Naive thymus-derived CD8-positive, alpha-beta T cell (primary cell): ENCODE measurements at regions not wholly inside any gene's neighbourhood (a gene's known extent, or its start where the extent isn't known, plus 50 kb on each side); places are given as distances from the start of the nearest gene placed in this dataset.

Experiments used
- ATAC-seq, 2 donors: fragments of 150-1000 bp; cut with Tn5 transposase in 1 of 2; sonication (Bioruptor Pico), chemical (Tn5 transposase) in 1 of 2; 1 replicate in 1 of 2; 2 replicates in 1 of 2; pipeline ENCODE4 v1.10.0; 2021; ENCODE audit warnings: mild to moderate bottlenecking in 2 of 2, moderate library complexity in 2 of 2
- POLR2A ChIA-PET: fragments of 350-600 bp; sonication (Branson Sonifier 250); formaldehyde crosslinking; loops from one replicate; lab custom pipeline; 2021; ENCODE audit warnings: antibody characterized with exemption; lab: Charles Lee
- DNase-seq, 10 donors: peaks; one replicate each; pipeline versions ENCODE4 v3.0.0 to v3.0.0-alpha.2; 2020 to 2022
- H3K27ac Mint-ChIP-seq, 10 donors: one replicate each; pipeline ENCODE4 v1.8.0; 2020 to 2022; ENCODE audit warnings: mild to moderate bottlenecking in 10 of 10, mixed read lengths in 10 of 10, moderate library complexity in 4 of 10, inconsistent platforms in 1 of 10
- H3K27me3 Mint-ChIP-seq, 5 donors: one replicate each; pipeline ENCODE4 v1.8.0; 2021 to 2022; ENCODE audit warnings: mixed read lengths in 5 of 5
- H3K36me3 Mint-ChIP-seq, 3 donors: one replicate each; pipeline ENCODE4 v1.8.0; 2020 to 2022; ENCODE audit warnings: mixed read lengths in 3 of 3, mild to moderate bottlenecking in 2 of 3, inconsistent platforms in 1 of 3
- H3K4me1 Mint-ChIP-seq, 4 donors: one replicate each; pipeline ENCODE4 v1.8.0; 2021 to 2022; ENCODE audit warnings: mixed read lengths in 4 of 4
- H3K4me3 Mint-ChIP-seq, 10 donors: one replicate each; pipeline ENCODE4 v1.8.0; 2020 to 2022; ENCODE audit warnings: mild to moderate bottlenecking in 10 of 10, mixed read lengths in 10 of 10, moderate library complexity in 6 of 10, inconsistent platforms in 1 of 10
- H3K9me3 Mint-ChIP-seq, 9 donors: one replicate each; pipeline ENCODE4 v1.8.0; 2020 to 2022; ENCODE audit warnings: mixed read lengths in 9 of 9, mild to moderate bottlenecking in 3 of 9, inconsistent platforms in 1 of 9, moderate library complexity in 1 of 9

DNA sequence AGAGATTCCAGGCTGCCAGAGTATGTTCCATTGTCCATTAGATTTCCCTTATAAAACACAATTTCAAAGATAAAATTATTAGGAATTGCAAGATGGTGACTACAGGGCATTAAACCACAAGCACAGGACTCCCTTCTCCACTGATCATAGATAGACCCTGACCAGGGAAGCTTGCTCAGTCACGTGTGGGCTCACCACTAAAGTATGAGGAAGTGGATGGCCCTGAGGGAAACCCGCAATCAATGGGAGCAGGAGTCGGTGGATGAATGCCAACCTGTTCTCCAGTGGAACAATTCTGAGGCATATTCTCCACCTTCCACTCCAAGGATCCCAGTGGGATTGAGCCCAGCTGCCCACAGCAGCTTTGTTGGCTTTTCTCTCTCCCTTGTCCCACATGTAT, 515.7 kb downstream of the BCOR start:
- Mint-ChIP-seq H3K4me3 (no peak overlapping the region), H3K9me3 (no peaks in the 10 kb centered on the region), H3K4me1 (peaks cover 2 to 11% (median 9%) of the 10 kb centered on the region in 4 donors), H3K36me3 (no peaks in the 10 kb centered on the region), H3K27me3 (no peaks in the 10 kb centered on the region), H3K27ac (no peak overlapping the region)
- DNase-seq (no peak), ATAC-seq (no peak)
- POLR2A ChIA-PET: no interaction called here

- Mint-ChIP-seq H3K4me3 (no peak overlapping the region), H3K27ac (no peak overlapping the region)
Measured at GRCh38 chrX:39582976-39583375, 514.8 kb downstream of the BCOR start.

GRCh38 chrX:39585808-39586207, 511.9 kb downstream of the BCOR start:
- ATAC-seq (no peak), DNase-seq (no peak)
- POLR2A ChIA-PET: no interaction called here
- H3K4me3 Mint-ChIP-seq: no peak overlapping the region
- H3K4me1 Mint-ChIP-seq: no peaks in the 10 kb centered on the region
- no peak overlapping the region for H3K27ac Mint-ChIP-seq
- no peaks in the 10 kb centered on the region for H3K36me3 Mint-ChIP-seq
- no peaks in the 10 kb centered on the region for H3K9me3 Mint-ChIP-seq
- no peaks in the 10 kb centered on the region for H3K27me3 Mint-ChIP-seq

More at GRCh38 chrX:39582976-39583375, 514.8 kb downstream of the BCOR start:
- ATAC-seq (no peak), DNase-seq (no peak)
- POLR2A ChIA-PET: no interaction called here
- peaks cover 2 to 9% (median 7%) of the 10 kb centered on the region in 4 donors for H3K4me1 Mint-ChIP-seq
- H3K9me3 Mint-ChIP-seq: no peaks in the 10 kb centered on the region
- no peaks in the 10 kb centered on the region for H3K27me3 Mint-ChIP-seq
- no peaks in the 10 kb centered on the region for H3K36me3 Mint-ChIP-seq

DNA sequence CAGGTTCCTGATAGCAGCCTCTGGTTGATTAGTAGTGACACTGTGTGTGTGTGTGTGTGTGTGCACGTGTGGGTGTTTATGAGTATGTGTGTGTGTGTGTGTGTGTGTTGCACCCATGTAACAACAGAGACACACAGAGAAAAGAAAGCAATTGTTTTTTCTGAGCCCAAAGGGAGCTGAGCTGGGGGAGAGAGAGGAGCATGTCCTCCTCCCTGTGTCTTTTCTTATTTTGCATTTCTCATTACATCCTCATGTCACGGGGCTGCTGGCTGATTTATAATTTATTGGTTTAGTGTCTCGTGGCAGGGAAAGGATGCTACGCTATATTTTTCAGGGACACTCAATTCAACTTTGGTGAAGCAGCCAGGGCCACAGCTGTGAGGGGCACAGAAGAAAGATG, 511.4 kb downstream of the BCOR start:
- POLR2A ChIA-PET: no interaction called here
- Mint-ChIP-seq H3K27ac (no peak overlapping the region), H3K27me3 (no peaks in the 10 kb centered on the region), H3K4me3 (no peak overlapping the region), H3K4me1 (no peaks in the 10 kb centered on the region), H3K36me3 (no peaks in the 10 kb centered on the region), H3K9me3 (no peaks in the 10 kb centered on the region)
- ATAC-seq: no peak
- no peak for DNase-seq

- Mint-ChIP-seq H3K4me3 (no peak overlapping the region), H3K27me3 (no peaks in the 10 kb centered on the region), H3K9me3 (no peaks in the 10 kb centered on the region), H3K36me3 (peaks cover 0 to 4% (median 0%) of the 10 kb centered on the region in 3 donors), H3K27ac (no peak overlapping the region), H3K4me1 (no peaks in the 10 kb centered on the region)
- ATAC-seq: no peak
- DNase-seq: no peak
- POLR2A ChIA-PET: no interaction called here
Measured at GRCh38 chrX:39591099-39591498, 506.7 kb downstream of the BCOR start.

- Mint-ChIP-seq H3K36me3 (peaks cover 0 to 4% (median 0%) of the 10 kb centered on the region in 3 donors), H3K4me1 (no peaks in the 10 kb centered on the region)
Measured at GRCh38 chrX:39592776-39593175, 505.0 kb downstream of the BCOR start.

DNA sequence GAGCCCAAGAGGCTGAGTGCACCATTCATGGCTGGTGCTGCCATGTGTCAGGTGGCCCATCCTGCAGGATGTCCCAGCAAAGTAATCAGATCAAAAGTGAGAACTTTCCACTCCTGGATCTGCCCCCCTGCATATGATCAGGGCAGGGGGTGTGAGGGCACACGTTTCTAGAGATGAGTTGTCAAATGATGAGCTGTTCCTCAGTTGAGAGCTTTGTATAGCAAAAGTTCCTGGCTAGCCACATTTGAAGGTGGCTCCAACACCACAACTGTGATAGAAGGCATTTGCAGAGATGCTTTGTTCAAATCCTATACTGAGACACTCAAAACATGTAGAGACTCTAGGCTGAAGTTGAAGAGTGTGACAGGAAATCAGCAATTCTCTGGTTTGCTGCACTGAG, 501.8 kb downstream of the BCOR start:
- peaks cover 0 to 4% (median 0%) of the 10 kb centered on the region in 3 donors for H3K36me3 Mint-ChIP-seq
- peaks cover 0 to 4% (median 0%) of the 10 kb centered on the region in 4 donors for H3K4me1 Mint-ChIP-seq
- H3K27me3 Mint-ChIP-seq: no peaks in the 10 kb centered on the region
- H3K27ac Mint-ChIP-seq: no peak overlapping the region
- DNase-seq: no peak
- no peaks in the 10 kb centered on the region for H3K9me3 Mint-ChIP-seq
- no peak for ATAC-seq
- POLR2A ChIA-PET: no interaction called here
- no peak overlapping the region for H3K4me3 Mint-ChIP-seq

More at GRCh38 chrX:39592776-39593175, 505.0 kb downstream of the BCOR start:
- DNase-seq: no peak
- Mint-ChIP-seq H3K27me3 (no peaks in the 10 kb centered on the region), H3K27ac (peak overlapping the region in 1 of 10 donors; percentile 53), H3K4me3 (no peak overlapping the region), H3K9me3 (no peaks in the 10 kb centered on the region)
- ATAC-seq: no peak
- POLR2A ChIA-PET: no interaction called here

DNA sequence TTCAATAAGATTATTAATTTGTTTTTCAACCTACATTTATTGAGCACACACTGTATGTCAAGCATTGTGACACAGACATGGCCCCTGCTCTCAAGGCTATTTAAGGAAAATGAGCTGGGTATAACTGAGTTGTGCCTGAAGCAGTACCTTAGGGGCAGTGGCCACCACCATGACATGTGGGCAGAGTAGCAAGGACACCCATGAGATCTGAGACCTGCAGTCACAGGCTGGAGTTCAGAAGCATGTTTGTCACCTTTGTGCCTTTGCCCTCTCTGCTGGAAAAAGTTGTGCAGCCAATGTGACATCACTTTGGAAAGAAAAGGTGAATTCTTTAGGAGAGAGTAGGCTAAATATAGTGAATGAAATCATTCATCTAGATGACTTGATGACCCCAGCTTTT, 501.3 kb downstream of the BCOR start:
- H3K27me3 Mint-ChIP-seq: no peaks in the 10 kb centered on the region
- H3K4me3 Mint-ChIP-seq: no peak overlapping the region
- POLR2A ChIA-PET: no interaction called here
- DNase-seq (no peak), ATAC-seq (no peak)
- H3K4me1 Mint-ChIP-seq: peaks cover 0 to 4% (median 0%) of the 10 kb centered on the region in 4 donors
- H3K27ac Mint-ChIP-seq: no peak overlapping the region
- H3K36me3 Mint-ChIP-seq: peaks cover 0 to 4% (median 0%) of the 10 kb centered on the region in 3 donors
- no peaks in the 10 kb centered on the region for H3K9me3 Mint-ChIP-seq

DNA sequence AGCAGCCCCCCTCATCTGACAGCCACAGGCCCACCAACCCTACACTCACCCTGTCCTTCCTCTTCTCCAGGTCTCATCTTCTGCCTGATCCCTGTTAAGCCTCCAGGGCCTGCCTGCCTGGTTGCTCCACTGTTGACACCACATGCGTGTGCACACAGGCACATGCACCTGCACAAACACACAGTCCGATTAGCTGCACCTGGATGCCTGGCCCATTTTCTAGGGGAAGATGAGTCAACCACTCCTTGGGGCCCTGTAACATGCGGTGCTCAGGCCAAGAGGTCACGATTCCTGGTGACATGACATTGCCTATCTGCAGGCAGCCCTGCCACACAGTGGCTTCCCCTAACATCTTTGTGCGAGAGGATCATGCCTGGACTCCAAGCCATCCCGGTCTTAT, 498.4 kb downstream of the BCOR start:
- Mint-ChIP-seq H3K27me3 (no peaks in the 10 kb centered on the region), H3K36me3 (no peaks in the 10 kb centered on the region), H3K27ac (no peak overlapping the region), H3K4me3 (no peak overlapping the region), H3K4me1 (peaks cover 0 to 4% (median 0%) of the 10 kb centered on the region in 4 donors), H3K9me3 (no peaks in the 10 kb centered on the region)
- POLR2A ChIA-PET: no interaction called here
- ATAC-seq: no peak
- DNase-seq: no peak

GRCh38 chrX:39600222-39600621, 497.5 kb downstream of the BCOR start:
- no peaks in the 10 kb centered on the region for H3K36me3 Mint-ChIP-seq
- H3K9me3 Mint-ChIP-seq: no peaks in the 10 kb centered on the region
- peak overlapping the region in 1 of 10 donors; percentile 49 for H3K27ac Mint-ChIP-seq
- no peak overlapping the region for H3K4me3 Mint-ChIP-seq
- ATAC-seq: no peak
- no peaks in the 10 kb centered on the region for H3K27me3 Mint-ChIP-seq
- no peak for DNase-seq
- H3K4me1 Mint-ChIP-seq: peaks cover 0 to 4% (median 0%) of the 10 kb centered on the region in 4 donors
- POLR2A ChIA-PET: no interaction called here

DNA sequence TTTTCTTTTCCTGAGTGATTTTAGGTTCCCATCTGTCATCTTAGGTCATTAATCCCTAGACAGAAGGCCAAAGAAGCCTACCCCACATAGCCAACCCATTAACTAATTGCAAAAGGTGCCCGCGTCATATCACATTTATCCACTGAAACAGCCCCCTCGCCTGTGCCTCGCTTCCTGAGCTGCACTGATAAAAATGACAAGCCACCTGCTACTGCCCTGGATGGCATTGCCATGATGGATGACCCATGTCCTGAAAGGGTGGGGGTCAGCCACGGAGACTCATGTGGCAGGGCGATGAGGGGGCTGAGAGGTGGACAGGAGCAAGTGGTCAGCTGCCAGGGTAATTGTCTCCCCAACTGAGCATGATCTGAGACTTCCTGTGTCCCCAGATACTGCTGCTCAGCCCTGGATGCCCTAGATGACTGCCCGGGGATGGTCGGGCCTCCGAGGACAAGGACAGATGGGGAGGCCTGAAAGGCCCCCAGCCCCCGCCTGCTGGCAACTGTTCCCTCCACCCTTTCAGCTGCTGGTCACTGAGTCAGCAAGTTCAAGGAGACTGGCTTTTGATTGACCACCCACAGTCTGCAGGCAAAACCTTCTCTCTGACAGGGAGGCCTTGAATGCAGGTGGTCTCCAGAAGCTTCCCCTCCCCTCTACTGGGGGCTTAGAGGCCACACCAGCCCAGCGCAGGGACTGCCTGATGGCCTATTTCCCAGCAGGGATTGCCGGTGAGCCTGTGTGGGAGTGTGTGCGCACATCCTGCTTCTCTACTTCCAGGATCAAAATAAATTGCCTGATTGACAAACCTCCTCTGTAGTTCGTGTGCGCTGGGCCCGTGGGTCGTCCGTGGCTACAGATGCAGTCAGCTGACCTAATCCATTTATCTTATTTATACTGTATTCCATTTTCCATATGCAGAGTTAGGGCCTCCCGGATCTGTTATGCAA, 496.3 kb downstream of the BCOR start:
- H3K9me3 Mint-ChIP-seq: peaks cover 0 to 2% (median 0%) of the 10 kb centered on the region in 9 donors
- no peaks in the 10 kb centered on the region for H3K36me3 Mint-ChIP-seq
- POLR2A ChIA-PET: no interaction called here
- no peak for DNase-seq
- no peak overlapping the region for H3K4me3 Mint-ChIP-seq
- no peak overlapping the region for H3K27ac Mint-ChIP-seq
- ATAC-seq: no peak
- H3K27me3 Mint-ChIP-seq: no peaks in the 10 kb centered on the region
- peaks cover 0 to 4% (median 0%) of the 10 kb centered on the region in 4 donors for H3K4me1 Mint-ChIP-seq

DNA sequence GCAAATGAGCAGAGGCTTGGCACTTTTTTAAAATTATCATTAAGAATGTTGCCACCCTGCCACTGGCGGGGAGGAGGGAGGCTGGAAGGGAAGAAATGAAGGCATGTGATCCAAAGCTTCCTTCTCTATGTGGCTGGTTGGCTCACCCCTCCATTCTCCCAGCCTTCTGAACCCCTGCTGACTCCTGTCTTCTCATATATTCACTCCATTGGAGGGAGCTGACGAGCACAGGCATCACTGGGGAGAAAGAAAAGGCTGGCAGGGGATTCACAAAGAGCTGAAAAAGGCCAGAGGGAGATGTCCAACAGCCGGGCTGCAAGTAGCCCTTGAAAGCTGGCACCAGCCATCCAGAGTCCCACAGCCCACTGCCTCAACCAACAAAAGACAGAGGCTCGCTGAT, 495.6 kb downstream of the BCOR start:
- H3K9me3 Mint-ChIP-seq: peaks cover 0 to 2% (median 0%) of the 10 kb centered on the region in 9 donors
- H3K4me1 Mint-ChIP-seq: peaks cover 0 to 4% (median 0%) of the 10 kb centered on the region in 4 donors
- POLR2A ChIA-PET: no interaction called here
- H3K27ac Mint-ChIP-seq: no peak overlapping the region
- H3K4me3 Mint-ChIP-seq: no peak overlapping the region
- peaks cover 0 to 3% (median 0%) of the 10 kb centered on the region in 3 donors for H3K36me3 Mint-ChIP-seq
- DNase-seq: no peak
- no peaks in the 10 kb centered on the region for H3K27me3 Mint-ChIP-seq
- no peak for ATAC-seq

- Mint-ChIP-seq H3K27me3 (no peaks in the 10 kb centered on the region), H3K27ac (no peak overlapping the region), H3K4me1 (peaks cover 0 to 4% (median 0%) of the 10 kb centered on the region in 4 donors), H3K4me3 (no peak overlapping the region), H3K9me3 (peaks cover 0 to 2% (median 0%) of the 10 kb centered on the region in 9 donors), H3K36me3 (peaks cover 0 to 3% (median 0%) of the 10 kb centered on the region in 3 donors)
- ATAC-seq (no peak), DNase-seq (no peak)
- POLR2A ChIA-PET: no interaction called here
Measured at GRCh38 chrX:39603230-39603629, 494.5 kb downstream of the BCOR start.
